SH-SY5Y (cell line): ENCODE measurements at regions not wholly inside any gene's neighbourhood (a gene's known extent, or its start where the extent isn't known, plus 50 kb on each side); places are given as distances from the start of the nearest gene placed in this dataset.

ENCODE experiments used
- GATA2 ChIP-seq: IDR thresholded peaks from 2 replicates; pipeline ENCODE4 v1.6.1; 2011; ENCODE audit warnings: mild to moderate bottlenecking, low read depth, low read length
- GATA3 ChIP-seq: IDR thresholded peaks from 2 replicates; pipeline ENCODE4 v1.6.1; 2011; ENCODE audit warnings: low read depth, mild to moderate bottlenecking, low read length, moderate library complexity

GRCh38 chr9:117488659-117489058 lies 73.8 kb upstream of the ASTN2 start:
- TF ChIP-seq GATA3 = no peak
- no peak; the same call in 1 of the 2 replicates for TF ChIP-seq GATA2
